Activated CD4-positive, alpha-beta memory T cell treated with anti-CD3 and anti-CD28 coated beads, Interleukin-2, amount 10 ng/mL, durations not matched to agents 7 days and 5 days (primary cell): ENCODE measurements at regions not wholly inside any gene's neighbourhood (a gene's known extent, or its start where the extent isn't known, plus 50 kb on each side); places are given as distances from the start of the nearest gene placed in this dataset.

Source experiments
- CTCF ChIA-PET: fragments of 350-600 bp; sonication (Branson Sonifier 250); formaldehyde crosslinking; loops from one replicate; lab custom pipeline; 2021; ENCODE audit warnings: antibody characterized with exemption, inconsistent platforms; lab: Charles Lee
- POLR2A ChIA-PET: fragments of 350-600 bp; sonication (Branson Sonifier 250); formaldehyde crosslinking; loops from one replicate; lab custom pipeline; 2021; ENCODE audit warnings: antibody characterized with exemption; lab: Charles Lee
- DNase-seq: peaks from one replicate; pipeline ENCODE4 v3.0.0-alpha.2; 2020
- H3K27ac Mint-ChIP-seq: one replicate; pipeline ENCODE4 v1.8.0; 2021; ENCODE audit warnings: mild to moderate bottlenecking, mixed read lengths
- H3K27me3 Mint-ChIP-seq: one replicate; pipeline ENCODE4 v1.8.0; 2021; ENCODE audit warnings: mixed read lengths
- H3K36me3 Mint-ChIP-seq: one replicate; pipeline ENCODE4 v1.8.0; 2021; ENCODE audit warnings: low read depth, mixed read lengths
- H3K4me1 Mint-ChIP-seq: one replicate; pipeline ENCODE4 v1.8.0; 2021; ENCODE audit warnings: mixed read lengths
- H3K4me3 Mint-ChIP-seq: one replicate; pipeline ENCODE4 v1.8.0; 2021; ENCODE audit warnings: mild to moderate bottlenecking, mixed read lengths
- H3K9me3 Mint-ChIP-seq: one replicate; pipeline ENCODE4 v1.8.0; 2021; ENCODE audit warnings: mixed read lengths

GRCh38 chr16:85490407-85491057 lies 122.6 kb upstream of the GSE1 start:
- no peaks in the 10 kb centered on the region for H3K27me3 Mint-ChIP-seq
- ChIA-PET POLR2A (no interaction called here), CTCF (interaction anchor here (0.8 to 3.1 kb wide), 8 partner anchors 62 to 129 kb away, joined by 3 to 19 read pairs (median 3); partner anchors contain the start of gene GSE1)
- H3K9me3 Mint-ChIP-seq, result no peaks in the 10 kb centered on the region
- H3K36me3 Mint-ChIP-seq, result no peaks in the 10 kb centered on the region
- H3K4me3 Mint-ChIP-seq, result no peak overlapping the region
- no peaks in the 10 kb centered on the region for H3K4me1 Mint-ChIP-seq
- DNase-seq, result no peak
- H3K27ac Mint-ChIP-seq, result no peak overlapping the region

- Mint-ChIP-seq H3K4me1 (no peaks in the 10 kb centered on the region), H3K4me3 (no peak overlapping the region), H3K27me3 (no peaks in the 10 kb centered on the region), H3K36me3 (no peaks in the 10 kb centered on the region), H3K27ac (no peak overlapping the region), H3K9me3 (no peaks in the 10 kb centered on the region)
- ChIA-PET POLR2A (no interaction called here), CTCF (interaction anchor here (0.8 to 3.1 kb wide), 8 partner anchors 61 to 128 kb away, joined by 3 to 19 read pairs (median 3); partner anchors contain the start of gene GSE1)
- DNase-seq, result peak; percentile 48
These were observed 121.9 kb upstream of the GSE1 start for GRCh38 chr16:85491058-85491771.

DNA sequence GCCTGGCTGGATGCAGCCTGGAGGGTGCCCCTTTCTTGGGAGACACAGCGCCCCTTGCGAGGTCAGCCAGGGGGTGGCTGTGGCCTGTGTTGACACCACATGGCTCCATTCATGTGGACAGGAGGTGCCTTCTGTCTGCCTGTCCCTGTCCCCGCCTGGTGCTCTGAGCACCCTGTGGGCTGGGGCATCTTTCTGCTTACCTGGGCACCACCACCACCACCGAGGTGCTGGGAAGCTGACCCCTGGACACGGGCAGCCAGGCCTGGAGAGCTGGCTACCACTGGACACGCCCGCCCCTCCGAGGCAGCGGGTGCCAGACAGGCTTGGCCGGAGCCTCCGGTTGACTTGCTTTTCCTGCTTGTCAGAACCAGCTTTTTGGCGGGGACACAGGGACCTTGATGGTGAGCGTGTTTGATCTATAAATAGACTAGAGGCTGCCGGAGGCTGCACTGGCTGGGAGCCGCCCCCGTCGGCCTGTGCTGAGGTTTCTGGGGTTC lies 121.3 kb upstream of the GSE1 start:
- Mint-ChIP-seq H3K27me3 (no peaks in the 10 kb centered on the region), H3K4me1 (no peaks in the 10 kb centered on the region), H3K36me3 (no peaks in the 10 kb centered on the region), H3K27ac (no peak overlapping the region), H3K9me3 (no peaks in the 10 kb centered on the region), H3K4me3 (no peak overlapping the region)
- ChIA-PET POLR2A (no interaction called here), CTCF (interaction anchor here (1.2 to 3.1 kb wide), 5 partner anchors 65 to 125 kb away, joined by 3 to 19 read pairs (median 4); partner anchors contain the start of gene GSE1)
- no peak for DNase-seq

DNA sequence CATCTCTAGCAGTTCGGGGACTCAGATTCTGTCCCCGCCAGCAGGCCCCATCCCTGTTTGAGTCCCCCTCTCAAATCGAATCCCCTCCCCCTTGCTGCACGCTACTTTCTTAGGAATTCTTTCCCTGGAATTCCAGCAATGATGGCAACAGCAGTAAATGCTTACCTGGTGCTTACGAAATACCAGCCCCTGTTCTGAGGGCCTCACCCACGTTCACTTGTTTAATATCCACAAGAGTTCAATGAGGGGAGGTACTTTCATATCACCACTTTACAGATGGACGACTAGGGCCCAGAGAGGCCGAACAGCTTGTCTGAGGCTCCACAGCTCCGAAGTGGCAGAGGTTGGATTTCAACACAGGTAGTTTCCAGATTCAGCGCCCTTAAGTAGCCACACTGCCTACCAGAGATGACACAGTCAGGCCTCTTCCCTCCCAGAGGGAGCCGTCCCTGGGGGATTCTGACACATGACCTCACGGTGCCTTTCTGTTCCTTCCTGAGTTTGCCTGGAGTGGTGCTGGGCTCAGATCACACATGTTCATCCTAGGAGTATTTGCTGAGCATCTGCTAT lies 120.7 kb upstream of the GSE1 start:
- H3K4me3 Mint-ChIP-seq, result no peak overlapping the region
- no peak for DNase-seq
- no peaks in the 10 kb centered on the region for H3K27me3 Mint-ChIP-seq
- H3K9me3 Mint-ChIP-seq, result no peaks in the 10 kb centered on the region
- no peaks in the 10 kb centered on the region for H3K36me3 Mint-ChIP-seq
- POLR2A ChIA-PET, result no interaction called here
- no peak overlapping the region for H3K27ac Mint-ChIP-seq
- H3K4me1 Mint-ChIP-seq, result no peaks in the 10 kb centered on the region
- CTCF ChIA-PET, result interaction anchor here (1.1 to 3.1 kb wide), 4 partner anchors 65 to 124 kb away, joined by 3 to 19 read pairs (median 4); no protein-coding TSS in a partner anchor

DNA sequence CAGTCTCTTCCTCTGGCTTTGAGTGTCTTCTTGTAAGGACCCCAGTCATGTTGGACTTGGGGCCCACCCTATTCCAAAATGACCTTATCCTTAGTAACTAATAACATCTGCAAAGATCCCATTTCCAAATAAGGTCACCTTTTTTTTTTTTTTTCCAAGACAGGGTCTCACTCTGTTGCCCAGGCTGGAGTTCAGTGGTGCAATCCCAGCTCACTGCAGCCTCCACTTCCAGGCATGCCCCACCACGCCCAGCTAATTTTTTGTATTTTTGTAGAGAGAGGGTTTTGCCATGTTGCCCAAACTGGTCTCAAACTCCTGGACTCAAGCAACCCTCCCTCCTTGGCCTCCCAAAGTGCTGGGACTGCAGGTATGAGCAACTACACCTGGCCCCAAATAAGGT lies 118.8 kb upstream of the GSE1 start:
- no peak overlapping the region for H3K4me3 Mint-ChIP-seq
- CTCF ChIA-PET, result interaction anchor here (0.9 to 1.4 kb wide), 2 partner anchors 66 to 122 kb away, joined by 3 to 4 read pairs; no protein-coding TSS in a partner anchor
- H3K36me3 Mint-ChIP-seq, result no peaks in the 10 kb centered on the region
- H3K27ac Mint-ChIP-seq, result no peak overlapping the region
- no peaks in the 10 kb centered on the region for H3K4me1 Mint-ChIP-seq
- POLR2A ChIA-PET, result no interaction called here
- DNase-seq, result no peak
- no peaks in the 10 kb centered on the region for H3K9me3 Mint-ChIP-seq
- H3K27me3 Mint-ChIP-seq, result no peaks in the 10 kb centered on the region

DNA sequence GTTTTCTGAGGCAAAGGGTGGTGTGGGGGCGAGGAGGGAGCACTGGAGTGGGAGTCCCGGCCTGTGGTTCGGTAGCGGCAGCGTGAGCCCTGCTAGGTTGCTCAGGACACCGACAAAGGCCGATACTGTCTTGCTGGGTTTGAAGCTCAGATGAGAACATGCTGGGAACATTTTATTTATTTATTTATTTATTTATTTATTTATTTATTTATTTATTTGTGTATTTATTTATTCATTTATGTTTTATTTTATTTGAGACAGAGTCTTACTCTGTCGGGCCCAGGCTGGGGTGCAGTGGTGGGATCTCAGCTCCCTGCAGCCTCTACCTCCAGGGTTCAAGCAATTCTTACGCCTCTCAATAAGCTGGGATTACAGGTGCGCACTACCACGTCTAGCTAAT lies 117.9 kb upstream of the GSE1 start:
- Mint-ChIP-seq H3K27ac (no peak overlapping the region), H3K27me3 (no peaks in the 10 kb centered on the region), H3K4me3 (no peak overlapping the region), H3K9me3 (no peaks in the 10 kb centered on the region), H3K36me3 (no peaks in the 10 kb centered on the region), H3K4me1 (no peaks in the 10 kb centered on the region)
- POLR2A ChIA-PET, result no interaction called here
- CTCF ChIA-PET, result interaction anchor here (1.4 kb wide), 1 partner anchor 121 kb away, joined by 4 read pairs; no protein-coding TSS in a partner anchor
- no peak for DNase-seq

DNA sequence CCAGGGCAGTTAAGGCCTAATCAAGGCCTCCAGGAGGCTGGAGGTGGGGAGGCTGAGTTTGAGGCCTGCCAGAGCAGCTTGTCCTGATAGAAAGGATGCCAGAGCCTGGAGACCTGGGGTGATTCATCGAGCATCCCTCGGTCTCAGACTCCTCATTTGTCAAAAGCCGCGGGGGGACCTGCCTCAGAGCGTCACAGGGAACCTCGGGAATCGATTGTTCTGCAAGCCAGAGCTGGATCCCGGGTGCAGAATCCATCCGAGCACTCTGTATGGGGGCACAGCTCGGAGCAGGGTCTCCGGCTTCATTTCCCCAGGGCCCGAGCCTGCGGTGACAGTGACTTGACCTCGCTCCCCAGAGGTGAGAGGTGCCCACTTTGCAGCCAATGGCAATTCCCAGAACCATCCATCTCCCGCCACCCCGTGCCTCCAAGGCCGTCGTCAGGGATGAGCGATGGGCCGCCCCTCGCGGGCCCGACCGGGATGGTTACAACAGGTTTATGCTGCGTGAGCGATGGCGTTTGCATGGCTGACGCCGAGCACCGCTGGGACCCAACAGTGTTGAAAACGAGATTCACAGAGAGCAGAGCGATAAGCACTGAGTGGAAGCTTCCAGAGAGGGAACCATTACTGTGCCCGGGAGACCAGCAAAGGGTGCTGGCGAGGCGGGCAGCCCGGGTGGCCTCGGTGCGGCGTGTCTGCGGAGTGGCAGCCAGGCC lies 117.1 kb upstream of the GSE1 start:
- Mint-ChIP-seq H3K27me3 (no peaks in the 10 kb centered on the region), H3K4me1 (no peaks in the 10 kb centered on the region), H3K36me3 (no peaks in the 10 kb centered on the region), H3K27ac (no peak overlapping the region), H3K9me3 (no peaks in the 10 kb centered on the region), H3K4me3 (no peak overlapping the region)
- POLR2A ChIA-PET, result no interaction called here
- DNase-seq, result no peak
- CTCF ChIA-PET, result interaction anchor here (1.4 kb wide), 1 partner anchor 120 kb away, joined by 4 read pairs; no protein-coding TSS in a partner anchor

GRCh38 chr16:85497622-85498314 lies 115.4 kb upstream of the GSE1 start:
- Mint-ChIP-seq H3K4me1 (no peaks in the 10 kb centered on the region), H3K27ac (no peak overlapping the region), H3K9me3 (no peaks in the 10 kb centered on the region), H3K36me3 (no peaks in the 10 kb centered on the region), H3K27me3 (no peaks in the 10 kb centered on the region), H3K4me3 (no peak overlapping the region)
- POLR2A ChIA-PET, result no interaction called here
- CTCF ChIA-PET, result no interaction called here
- DNase-seq, result no peak

DNA sequence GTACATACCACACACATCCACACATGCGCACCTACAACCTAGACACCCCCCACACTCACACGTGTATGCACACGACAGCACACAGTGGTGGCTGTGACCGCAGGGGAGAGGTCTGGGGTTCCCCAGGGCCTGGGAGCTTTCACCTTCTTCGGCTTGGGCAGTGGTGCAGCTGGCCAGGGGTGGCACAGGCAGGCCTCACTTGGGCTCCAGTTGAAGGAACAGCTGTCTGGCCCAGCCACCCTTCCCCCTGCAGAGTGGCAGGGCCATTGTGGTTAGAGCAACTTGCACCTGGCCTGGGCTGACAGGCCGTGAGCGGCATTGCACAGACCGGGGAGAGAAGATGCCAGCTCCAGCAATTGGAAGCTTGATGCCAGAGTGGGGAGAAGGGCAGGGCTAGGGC lies 114.5 kb upstream of the GSE1 start:
- no peaks in the 10 kb centered on the region for H3K36me3 Mint-ChIP-seq
- no peak for DNase-seq
- no peak overlapping the region for H3K4me3 Mint-ChIP-seq
- ChIA-PET POLR2A (no interaction called here), CTCF (no interaction called here)
- no peaks in the 10 kb centered on the region for H3K9me3 Mint-ChIP-seq
- H3K4me1 Mint-ChIP-seq, result no peaks in the 10 kb centered on the region
- no peak overlapping the region for H3K27ac Mint-ChIP-seq
- no peaks in the 10 kb centered on the region for H3K27me3 Mint-ChIP-seq

DNA sequence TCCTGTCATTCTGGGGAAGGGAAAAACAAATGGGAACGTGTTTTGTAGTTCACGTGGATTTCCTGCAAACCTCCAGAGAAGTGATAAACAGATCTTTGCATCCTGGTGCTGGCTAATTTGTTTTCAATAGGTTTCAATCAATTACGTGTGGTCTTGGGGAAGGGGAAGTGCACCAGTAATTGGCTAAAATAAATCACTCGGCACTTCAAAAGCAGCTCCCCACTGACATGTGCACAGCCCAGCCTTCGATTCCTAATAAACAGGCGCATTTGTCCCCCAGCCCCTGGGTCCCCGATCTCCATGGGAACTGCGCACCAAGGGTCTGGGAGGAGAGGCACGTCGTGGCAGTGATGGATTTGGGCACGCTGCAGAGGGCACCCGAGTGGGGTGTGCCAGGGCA lies 112.9 kb upstream of the GSE1 start:
- H3K4me1 Mint-ChIP-seq, result no peaks in the 10 kb centered on the region
- H3K27me3 Mint-ChIP-seq, result no peaks in the 10 kb centered on the region

DNA sequence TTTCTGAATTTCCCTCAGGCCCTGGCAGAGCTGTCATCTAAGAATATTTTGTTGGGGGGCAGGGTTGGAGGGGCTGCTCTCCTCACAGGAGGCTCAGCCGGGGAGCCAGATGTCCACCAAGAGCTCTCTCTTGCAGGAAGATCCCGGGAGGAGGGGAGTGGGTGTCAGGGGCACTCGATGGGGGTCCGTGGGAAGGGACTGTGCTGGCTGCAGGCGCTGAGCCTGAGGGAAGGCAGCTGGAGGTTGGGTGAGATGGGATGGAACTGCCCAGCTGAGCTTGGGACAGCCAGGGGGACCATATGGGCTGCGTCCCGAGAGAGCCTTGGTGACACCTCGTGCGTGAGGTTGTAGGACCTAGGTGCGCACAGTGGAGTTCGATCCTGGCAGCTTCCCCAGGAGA lies 111.2 kb upstream of the GSE1 start:
- H3K4me1 Mint-ChIP-seq, result no peaks in the 10 kb centered on the region
- no peak for DNase-seq
- no peaks in the 10 kb centered on the region for H3K9me3 Mint-ChIP-seq
- H3K27me3 Mint-ChIP-seq, result no peaks in the 10 kb centered on the region
- H3K36me3 Mint-ChIP-seq, result no peaks in the 10 kb centered on the region
- POLR2A ChIA-PET, result no interaction called here
- no peak overlapping the region for H3K27ac Mint-ChIP-seq
- no peak overlapping the region for H3K4me3 Mint-ChIP-seq
- CTCF ChIA-PET, result interaction anchor here (0.9 kb wide), 1 partner anchor 115 kb away, joined by 3 read pairs; no protein-coding TSS in a partner anchor

More for the DNA sequence above, 112.9 kb upstream of the GSE1 start:
- CTCF ChIA-PET, result no interaction called here
- H3K9me3 Mint-ChIP-seq, result no peaks in the 10 kb centered on the region
- H3K27ac Mint-ChIP-seq, result no peak overlapping the region
- POLR2A ChIA-PET, result no interaction called here
- no peaks in the 10 kb centered on the region for H3K36me3 Mint-ChIP-seq
- no peak for DNase-seq
- no peak overlapping the region for H3K4me3 Mint-ChIP-seq

- no peak overlapping the region for H3K4me3 Mint-ChIP-seq
- ChIA-PET POLR2A (no interaction called here), CTCF (no interaction called here)
- H3K27me3 Mint-ChIP-seq, result no peaks in the 10 kb centered on the region
- no peak for DNase-seq
- no peaks in the 10 kb centered on the region for H3K4me1 Mint-ChIP-seq
- H3K27ac Mint-ChIP-seq, result no peak overlapping the region
- H3K36me3 Mint-ChIP-seq, result no peaks in the 10 kb centered on the region
- H3K9me3 Mint-ChIP-seq, result no peaks in the 10 kb centered on the region
These were observed 110.8 kb upstream of the GSE1 start for GRCh38 chr16:85502357-85502756.
